Choroid plexus epithelial cell (primary cell): ENCODE measurements at regions not wholly inside any gene's neighbourhood (a gene's known extent, or its start where the extent isn't known, plus 50 kb on each side); places are given as distances from the start of the nearest gene placed in this dataset.
A peak's percentile ranks its signal among the peaks of the same experiment; 100 is the strongest.

Source experiments
- DNase-seq: peaks from one replicate; pipeline ENCODE4 v3.0.0-alpha.2; 2010; ENCODE audit warnings: low read depth
- H3K4me3 ChIP-seq: 2 replicates; pipeline ENCODE4 v1.5.1; 2011; ENCODE audit warnings: low read depth, mild to moderate bottlenecking, control low read depth, low read length, moderate library complexity
- TF ChIP-seq, protein P1 (sequence below): conservative IDR thresholded peaks from 2 replicates; pipeline ENCODE4 v1.5.1; 2011; ENCODE audit warnings: low read depth, mild to moderate bottlenecking, control low read depth, inconsistent platforms, low read length, moderate library complexity

DNA sequence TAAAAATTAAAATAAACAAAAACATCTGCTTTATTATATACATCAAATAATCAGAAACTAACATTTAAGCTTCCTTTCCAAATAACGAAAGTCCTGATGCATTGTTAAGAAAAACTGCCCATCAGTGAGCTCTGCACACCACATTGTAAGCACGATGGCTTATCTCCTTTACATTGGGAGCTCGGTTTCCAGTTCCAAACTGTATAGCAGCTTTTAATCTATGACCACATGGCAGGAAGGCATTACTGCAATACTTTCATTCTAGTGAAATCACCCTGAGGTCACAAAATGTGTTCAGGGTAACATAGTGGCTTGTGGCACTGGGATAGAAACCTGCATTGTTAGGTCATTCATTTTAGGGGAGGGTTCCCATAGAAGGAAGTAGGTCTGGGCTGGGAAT is 146.3 kb downstream of the ZNF22 start:
- TF ChIP-seq, protein P1, sequence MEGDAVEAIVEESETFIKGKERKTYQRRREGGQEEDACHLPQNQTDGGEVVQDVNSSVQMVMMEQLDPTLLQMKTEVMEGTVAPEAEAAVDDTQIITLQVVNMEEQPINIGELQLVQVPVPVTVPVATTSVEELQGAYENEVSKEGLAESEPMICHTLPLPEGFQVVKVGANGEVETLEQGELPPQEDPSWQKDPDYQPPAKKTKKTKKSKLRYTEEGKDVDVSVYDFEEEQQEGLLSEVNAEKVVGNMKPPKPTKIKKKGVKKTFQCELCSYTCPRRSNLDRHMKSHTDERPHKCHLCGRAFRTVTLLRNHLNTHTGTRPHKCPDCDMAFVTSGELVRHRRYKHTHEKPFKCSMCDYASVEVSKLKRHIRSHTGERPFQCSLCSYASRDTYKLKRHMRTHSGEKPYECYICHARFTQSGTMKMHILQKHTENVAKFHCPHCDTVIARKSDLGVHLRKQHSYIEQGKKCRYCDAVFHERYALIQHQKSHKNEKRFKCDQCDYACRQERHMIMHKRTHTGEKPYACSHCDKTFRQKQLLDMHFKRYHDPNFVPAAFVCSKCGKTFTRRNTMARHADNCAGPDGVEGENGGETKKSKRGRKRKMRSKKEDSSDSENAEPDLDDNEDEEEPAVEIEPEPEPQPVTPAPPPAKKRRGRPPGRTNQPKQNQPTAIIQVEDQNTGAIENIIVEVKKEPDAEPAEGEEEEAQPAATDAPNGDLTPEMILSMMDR: no peak

DNA sequence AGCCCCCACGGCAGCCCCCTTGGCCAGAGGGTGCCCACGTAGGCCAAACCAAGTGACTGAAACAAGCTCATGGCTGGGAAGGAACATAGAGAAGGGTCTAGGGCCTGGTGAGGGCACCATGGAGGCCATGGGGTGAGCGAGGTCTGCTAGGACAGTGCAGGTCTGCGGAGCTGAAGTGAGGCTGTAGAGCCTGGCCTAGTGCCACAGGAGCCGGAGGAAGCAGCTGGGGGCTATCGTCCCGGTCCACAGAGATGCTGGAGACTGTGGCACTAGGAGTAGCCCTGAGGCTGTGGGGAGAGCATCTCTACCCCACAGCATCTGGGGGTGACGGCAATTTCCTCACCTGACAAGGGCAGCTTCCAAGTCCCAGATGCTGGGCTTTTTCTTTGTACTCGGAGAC is 150.3 kb downstream of the ZNF22 start:
- no peak overlapping the region for H3K4me3 ChIP-seq
- DNase-seq: no peak
- TF ChIP-seq, protein P1: no peak

More for the DNA sequence above, 146.3 kb downstream of the ZNF22 start:
- no peak overlapping the region for H3K4me3 ChIP-seq
- no peak for DNase-seq

DNA sequence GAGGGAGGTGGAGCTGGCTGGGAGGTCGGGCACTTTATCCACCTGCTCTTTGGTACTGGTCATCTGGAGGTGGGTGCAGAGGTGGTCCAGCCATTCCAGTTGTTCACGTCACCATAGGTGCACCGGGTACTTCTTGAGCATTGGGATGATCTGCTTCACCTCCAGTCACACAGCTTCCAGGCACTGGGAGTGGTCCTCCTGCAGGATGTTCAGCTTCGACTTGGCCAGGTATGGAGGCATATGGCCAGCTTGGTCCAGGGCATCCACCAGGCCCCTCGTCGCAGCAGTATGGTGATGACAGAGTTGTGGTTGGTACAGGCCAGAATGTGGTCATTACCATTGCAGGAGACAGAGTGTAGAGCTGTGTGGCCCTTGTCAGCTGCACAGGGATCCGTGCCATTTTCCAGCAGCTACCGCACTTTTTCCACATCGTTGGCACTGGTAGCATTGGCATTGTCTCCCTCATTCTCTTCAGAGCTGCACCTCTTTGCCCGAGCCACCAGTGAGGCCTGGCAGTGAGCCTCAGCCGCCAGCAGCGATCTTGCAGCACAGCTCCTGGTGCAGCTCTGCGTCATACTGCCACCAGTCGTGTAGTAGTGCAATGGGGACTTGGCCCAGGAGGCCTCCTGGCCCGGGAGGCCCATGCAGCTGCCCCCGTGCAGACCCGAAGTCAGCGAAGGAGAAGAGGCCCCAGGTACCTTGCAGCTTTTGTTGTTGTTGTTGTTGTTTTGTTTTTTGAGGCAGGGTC is 150.9 kb downstream of the ZNF22 start:
- TF ChIP-seq, protein P1: no peak
- DNase-seq: no peak
- no peak overlapping the region for H3K4me3 ChIP-seq

DNA sequence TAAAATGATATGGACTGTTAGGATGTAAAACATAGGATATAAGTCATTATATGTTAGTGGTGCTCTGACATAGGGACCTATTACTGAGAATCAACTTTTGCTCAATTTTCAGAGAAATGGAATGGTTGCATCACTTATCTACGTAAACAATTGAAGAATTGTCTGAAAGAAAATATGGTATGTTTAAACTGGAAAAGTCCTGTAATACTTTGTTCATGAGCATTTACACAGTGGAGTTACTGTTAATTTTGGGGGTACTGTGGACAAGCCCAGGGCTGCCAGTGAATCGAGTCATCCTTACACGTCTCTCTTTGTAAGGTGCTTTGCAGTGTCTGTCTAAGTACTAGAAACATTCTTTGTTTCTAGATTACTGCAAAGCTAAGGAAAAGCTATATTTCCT is 152.0 kb downstream of the ZNF22 start:
- no peak for DNase-seq
- H3K4me3 ChIP-seq: no peak overlapping the region
- TF ChIP-seq, protein P1: no peak

DNA sequence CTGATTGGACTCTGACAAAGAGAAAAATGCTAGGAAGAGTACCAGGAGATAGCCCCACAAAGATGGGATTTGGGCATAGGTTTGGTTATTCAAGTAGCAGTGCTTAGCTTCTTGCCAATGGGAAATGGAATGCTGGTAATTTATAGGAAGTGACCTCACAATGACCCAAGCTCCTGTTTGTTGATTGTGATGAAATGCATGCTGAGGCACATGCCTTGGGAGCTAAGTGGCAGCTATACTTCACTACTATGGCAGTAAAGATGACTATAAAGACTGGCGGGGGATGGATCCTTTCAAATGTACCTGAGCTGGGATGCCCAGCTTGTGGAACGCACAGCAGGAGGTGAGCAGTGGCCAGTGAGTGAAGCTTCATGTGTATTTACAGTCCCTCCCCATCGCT is 153.8 kb downstream of the ZNF22 start:
- DNase-seq: peak; percentile 44
- H3K4me3 ChIP-seq: no peak overlapping the region
- TF ChIP-seq, protein P1: no peak

DNA sequence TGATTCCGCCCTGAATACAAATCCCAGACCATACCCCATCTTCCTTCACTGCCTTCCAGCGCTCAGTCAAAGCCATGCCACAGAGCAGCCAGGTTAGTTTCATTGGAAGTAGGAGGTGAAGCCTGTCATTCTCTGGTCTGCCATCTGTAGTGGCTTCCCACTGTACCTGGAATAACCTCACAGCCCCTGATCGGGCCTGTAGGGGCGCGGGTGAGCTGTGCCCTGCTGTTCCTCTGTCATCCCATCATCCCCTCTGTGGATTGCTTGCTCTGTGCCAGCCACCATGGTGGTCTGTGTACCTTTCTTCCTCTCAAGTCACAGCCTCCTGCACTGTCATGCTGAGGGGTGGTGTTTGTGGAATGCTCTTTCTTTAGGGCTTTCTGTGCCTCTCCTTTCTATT is 155.1 kb downstream of the ZNF22 start:
- TF ChIP-seq, protein P1: no peak
- no peak for DNase-seq

DNA sequence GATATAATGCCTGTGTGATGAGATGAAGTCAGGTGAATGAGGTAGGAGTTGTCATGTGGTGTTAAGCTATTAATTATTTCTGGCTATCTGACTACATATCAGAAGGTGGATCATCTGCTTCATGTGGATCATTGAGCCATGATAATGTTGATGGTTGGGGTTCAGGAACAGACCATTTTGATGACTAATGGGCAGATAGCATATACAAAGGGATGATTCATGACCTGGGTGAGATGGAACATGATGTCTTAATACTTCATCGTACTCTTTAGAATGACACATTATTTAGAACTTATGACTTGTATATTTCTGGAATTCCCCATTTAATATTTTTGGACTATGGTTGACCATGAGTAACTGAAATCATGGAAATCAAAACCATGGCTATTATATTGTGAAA is 155.1 kb downstream of the OR13A1 start:
- TF ChIP-seq, protein P1: no peak
- H3K4me3 ChIP-seq: no peak overlapping the region
- peak; percentile 78 for DNase-seq

More for the DNA sequence above, 155.1 kb downstream of the ZNF22 start:
- no peak overlapping the region for H3K4me3 ChIP-seq
